Left cardiac atrium (tissue), 4 donors: ENCODE measurements at regions not wholly inside any gene's neighbourhood (a gene's known extent, or its start where the extent isn't known, plus 50 kb on each side); places are given as distances from the start of the nearest gene placed in this dataset.
A peak's percentile ranks its signal among the peaks of the same experiment; 100 is the strongest.

Experiments used
- ATAC-seq, 2 donors: fragments of 200-7000 bp; cut with Tn5 transposase; one replicate each; pipeline ENCODE4 v1.9.1; 2020; ENCODE audit warnings: mild to moderate bottlenecking in 2 of 2, moderate library complexity in 2 of 2
- DNase-seq: peaks from one replicate; pipeline ENCODE4 v3.0.0-alpha.2; 2020
- intact Hi-C, 2 donors: fragments of 100-400 bp; cut with DNase I; formaldehyde crosslinking; loops; one replicate each; pipeline versions ENCODE4 v1.14.1 to v1.15.1; 2022 to 2023
- donor health status: DM: no; HTN: yes; CAD: no.
- donor health status: DM: no; HTN: yes; CAD: no; lungs with severe emphysema.
- donor health status: DM: yes; HTN: yes; CAD: no.
- donor health status: Dilated cardiomyopathy.

DNA sequence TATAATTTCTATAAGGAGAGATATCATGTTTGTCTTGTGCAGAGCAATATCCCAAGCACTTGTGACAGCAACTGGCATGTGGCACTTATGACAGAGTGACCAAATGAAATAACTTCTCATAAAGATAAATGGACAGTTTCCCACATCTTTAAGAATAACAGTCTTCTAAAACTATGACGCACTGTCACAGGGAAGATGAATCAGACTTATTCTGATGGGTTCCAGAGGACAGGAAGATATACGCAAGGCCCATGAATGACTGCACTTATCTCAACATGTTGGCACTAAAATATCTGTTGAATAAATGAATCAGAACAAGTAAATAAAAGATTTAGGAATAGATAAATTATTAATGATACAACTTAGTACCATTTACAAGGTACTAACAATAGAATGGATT is 465.8 kb upstream of the SYT1 start:
- DNase-seq (no peak), ATAC-seq (no peak)
- intact Hi-C loops: no loop called here

DNA sequence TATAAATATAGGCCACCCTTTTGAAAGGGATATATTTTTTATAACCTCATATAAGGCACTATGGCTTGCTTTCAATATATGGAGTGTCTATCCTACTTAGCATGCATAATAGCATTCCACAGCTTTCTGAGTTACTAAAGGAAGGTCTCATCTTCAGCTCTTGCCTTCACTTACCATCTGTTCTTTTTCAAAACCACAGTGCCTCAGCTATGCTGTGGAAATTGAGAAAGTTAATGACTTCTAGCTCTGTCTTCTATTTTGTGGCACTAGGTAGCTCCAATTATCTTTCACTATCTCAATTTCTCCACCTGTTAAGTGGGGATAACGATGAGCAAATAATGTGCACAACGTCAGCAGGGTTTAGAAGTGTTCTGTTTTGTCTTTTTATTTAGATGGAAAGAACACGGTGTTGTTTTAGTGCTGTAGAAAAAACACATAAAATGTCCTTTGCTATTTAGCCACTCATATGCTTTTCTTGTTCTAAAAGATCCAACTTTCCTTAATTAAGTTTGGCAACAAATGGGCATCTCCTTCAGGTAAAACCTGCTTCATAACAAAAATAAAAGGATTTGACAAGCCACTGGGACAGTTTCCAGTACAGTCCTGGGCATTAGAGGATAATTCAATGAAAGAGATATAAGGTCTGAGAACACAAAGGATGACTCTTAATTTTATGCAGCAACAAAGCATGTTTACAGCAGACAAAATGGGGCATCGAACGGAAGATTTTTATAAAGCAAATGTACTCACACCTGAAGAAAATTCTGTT is 462.0 kb upstream of the SYT1 start:
- intact Hi-C loops: no loop called here
- ATAC-seq (no peak), DNase-seq (no peak)

DNA sequence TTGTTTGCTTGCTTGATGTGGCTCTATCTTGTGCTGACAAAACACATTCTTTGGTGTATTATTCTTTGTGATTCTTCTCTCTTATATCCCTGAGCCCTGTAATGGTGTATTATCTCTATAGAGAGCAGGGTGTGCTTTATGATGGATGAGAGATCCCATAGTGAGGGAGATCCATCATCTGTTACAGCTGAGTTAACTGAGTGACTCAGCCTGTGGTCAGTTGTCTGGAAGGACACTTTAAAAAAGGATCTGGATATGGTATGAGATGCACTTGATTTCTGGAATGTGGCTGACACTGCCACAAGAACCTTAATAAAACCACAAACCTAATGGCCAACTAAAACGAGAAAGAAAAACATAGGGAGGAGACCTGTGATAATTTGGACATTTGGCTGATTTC is 461.4 kb upstream of the SYT1 start:
- no peak for DNase-seq
- intact Hi-C loops: no loop called here
- no peak for ATAC-seq

DNA sequence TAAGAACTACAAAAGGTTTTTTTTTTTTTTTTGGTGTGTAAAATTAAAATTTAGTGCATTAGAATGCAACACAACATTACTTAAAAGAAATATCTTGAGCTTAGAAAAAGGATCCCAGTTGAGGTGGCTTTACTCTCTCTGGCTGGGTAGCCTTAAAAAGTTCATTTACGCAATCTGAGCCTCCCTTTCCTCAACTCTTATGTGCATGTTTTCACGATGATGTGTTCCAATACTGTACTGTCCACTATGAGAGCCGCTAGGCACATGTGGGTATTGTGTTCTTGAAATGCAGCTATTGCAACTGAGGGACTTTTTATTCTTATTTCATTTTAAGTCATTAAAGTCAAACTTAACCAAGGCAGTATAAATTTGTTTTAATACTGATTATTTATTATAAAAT is 460.9 kb upstream of the SYT1 start:
- intact Hi-C loops: no loop called here
- ATAC-seq (no peak), DNase-seq (no peak)

DNA sequence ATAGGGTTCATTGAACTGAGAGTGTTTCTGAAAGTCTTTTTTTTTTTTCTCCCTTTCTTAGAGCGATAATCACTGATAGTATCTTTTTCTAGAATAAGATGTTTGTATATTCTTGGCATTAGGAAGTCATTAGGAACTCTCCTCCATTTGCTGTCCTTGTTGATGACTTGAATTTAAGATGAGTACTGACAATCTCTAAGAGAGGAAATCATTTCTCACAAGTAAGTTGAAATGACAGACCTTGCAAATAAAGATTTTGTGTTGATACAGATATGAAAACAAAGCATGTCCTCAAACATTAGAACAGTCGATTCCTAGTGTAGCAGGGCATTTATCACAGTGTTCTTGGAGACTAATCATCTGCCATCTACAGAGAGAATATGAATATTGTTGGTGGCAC is 458.4 kb upstream of the SYT1 start:
- intact Hi-C loops: no loop called here
- no peak for DNase-seq
- no peak for ATAC-seq

DNA sequence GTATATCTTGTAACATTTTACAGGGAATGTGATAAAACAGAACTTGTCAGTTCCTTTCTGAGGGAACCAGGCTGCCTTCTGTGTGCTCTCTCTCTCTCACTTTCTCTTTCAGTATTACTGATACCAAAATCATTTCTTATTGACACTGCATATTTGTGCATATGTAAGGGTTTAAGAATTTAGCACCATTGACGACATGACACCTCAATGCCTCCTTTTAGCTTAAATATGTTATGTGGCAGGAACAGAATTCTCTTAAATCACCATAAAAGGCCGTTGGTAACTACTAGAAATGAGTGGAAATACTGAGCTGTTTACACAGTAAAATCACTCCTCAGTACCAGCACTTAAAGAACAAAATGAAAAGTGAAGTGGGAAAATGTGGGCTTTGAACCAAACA is 457.7 kb upstream of the SYT1 start:
- intact Hi-C loops: no loop called here
- DNase-seq (no peak), ATAC-seq (no peak)

DNA sequence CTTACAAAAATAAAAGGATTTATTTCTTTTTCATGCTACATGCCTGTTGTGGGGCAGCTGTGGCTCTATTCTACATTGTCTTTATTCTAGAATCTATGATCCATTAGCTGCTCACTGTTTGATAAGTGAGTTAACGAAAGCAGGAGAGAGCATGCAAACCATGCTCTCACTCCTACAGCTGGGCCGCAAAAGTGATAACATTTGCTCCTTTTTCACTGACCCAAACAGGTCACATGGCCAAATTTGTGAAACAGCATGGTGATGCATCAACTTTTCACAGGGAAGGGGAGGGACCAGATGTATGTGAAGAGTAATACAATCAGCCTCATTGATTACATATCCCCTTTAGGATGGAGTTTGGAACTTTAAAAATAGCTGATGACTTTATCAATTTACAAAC is 456.9 kb upstream of the SYT1 start:
- ATAC-seq: no peak
- no peak for DNase-seq
- intact Hi-C loops: no loop called here

DNA sequence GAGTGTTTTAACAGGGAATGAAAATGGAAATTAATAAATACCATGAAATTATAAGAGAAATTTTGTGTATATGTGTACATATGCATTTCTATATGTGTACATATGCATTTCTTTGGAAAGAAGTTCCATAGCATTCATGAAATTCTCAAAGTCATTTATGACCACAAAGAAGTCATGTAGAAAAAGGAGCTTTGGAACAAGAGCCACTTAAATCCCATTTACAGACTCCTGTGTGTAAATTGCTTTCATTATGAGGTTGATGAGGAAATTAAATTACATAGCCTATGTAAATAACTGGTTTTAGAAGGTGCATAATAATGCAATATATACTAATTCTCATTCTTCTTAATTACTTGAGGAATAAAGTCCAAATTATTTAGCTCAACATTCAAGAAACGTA is 450.5 kb upstream of the SYT1 start:
- ATAC-seq (no peak), DNase-seq (no peak)
- intact Hi-C loops: no loop called here

DNA sequence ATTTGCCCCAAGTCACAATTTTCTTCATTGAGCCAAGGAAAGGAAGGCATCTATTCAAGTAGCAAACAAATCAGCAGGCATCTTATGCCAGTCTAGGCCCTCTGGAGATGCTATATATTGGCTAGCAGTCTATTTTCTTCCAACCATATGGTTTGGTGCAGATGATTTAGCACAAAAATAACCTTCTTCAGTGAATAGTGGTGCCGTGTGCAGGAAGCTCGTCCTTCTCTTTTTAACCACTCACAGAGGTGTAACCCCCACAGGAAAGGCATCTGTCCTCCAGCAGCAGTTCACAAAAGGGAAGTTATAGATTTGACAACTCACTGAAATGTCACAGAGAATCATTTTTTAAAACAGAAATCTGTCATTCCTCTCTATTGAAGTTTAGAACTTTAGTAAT is 445.7 kb upstream of the SYT1 start:
- DNase-seq (no peak), ATAC-seq (no peak)
- intact Hi-C loops: no loop called here

DNA sequence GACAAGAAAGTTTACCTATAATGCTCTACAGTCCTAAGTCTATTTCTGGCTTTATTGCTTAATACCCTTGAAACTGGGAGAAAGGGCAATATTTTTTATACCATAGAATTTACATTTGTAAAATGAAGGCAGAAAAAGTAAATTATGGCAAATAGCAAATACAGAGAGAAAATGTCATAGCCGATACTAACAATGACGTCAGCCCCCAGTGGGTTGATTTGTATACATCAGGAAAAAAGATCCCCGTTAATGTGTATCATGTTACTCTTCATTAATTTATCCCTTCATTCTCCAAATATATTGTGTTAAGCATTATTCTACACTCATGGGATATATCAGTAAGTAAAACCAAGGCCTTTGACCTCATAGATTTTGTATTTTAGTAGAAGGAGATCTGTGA is 445.1 kb upstream of the SYT1 start:
- no peak for ATAC-seq
- no peak for DNase-seq
- intact Hi-C loops: no loop called here

DNA sequence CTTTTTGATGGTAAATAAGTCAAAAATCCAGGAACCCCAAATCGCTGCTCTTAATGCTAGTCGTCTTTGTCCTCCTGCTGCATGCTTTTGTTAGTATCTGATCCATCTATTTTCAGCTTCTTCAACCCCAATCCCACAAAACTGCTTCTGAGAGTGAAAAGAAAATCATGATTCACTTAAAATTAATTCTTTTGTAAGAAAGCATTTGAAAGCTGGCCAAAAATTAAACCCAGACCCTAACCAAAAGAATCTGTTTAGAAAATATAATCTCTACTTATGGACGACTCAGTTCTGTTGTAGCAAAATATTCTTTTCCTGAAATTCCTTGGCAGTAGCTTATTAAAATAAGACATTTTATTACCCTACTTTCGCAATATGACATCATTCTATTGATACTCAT is 443.6 kb upstream of the SYT1 start:
- DNase-seq (no peak), ATAC-seq (no peak)
- intact Hi-C loops: no loop called here

DNA sequence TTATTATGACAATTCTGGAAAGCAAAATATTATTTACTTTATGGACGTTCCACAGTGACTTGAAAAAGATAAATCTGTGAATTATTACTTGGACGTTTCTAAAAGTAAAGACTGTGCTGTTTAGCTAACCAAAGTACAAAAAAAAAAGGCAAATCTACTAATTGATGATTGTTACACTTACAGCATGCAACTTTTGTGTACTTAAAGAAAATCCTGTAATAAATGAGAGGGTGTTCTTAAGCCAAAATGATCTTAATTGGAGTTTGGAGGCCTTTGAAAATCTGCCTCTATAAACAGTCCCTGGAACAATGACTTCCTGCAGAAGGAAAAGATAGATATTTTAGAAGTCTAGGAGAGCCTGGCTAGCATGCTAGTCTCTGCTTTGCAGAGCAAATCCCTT is 434.0 kb upstream of the SYT1 start:
- intact Hi-C loops: no loop called here
- ATAC-seq (no peak), DNase-seq (no peak)

DNA sequence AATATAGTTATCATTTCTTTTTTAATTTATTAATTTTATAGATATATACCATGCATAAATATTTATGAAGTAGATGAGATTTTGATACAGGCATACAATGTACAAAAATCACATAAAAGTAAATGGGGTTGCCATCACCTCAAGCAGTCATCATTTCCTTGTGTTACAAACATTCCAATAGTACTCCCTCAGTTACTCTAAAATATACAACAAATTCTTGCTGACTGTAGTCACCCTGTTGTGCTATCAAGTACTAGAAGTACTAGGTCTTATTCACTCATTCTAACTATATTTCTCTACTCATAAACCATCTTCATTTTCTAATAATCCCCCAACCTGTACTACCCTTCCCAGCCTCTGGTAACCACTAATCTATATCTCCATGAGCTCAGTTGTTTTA is 432.6 kb upstream of the SYT1 start:
- DNase-seq: no peak
- no peak for ATAC-seq
- intact Hi-C loops: no loop called here

DNA sequence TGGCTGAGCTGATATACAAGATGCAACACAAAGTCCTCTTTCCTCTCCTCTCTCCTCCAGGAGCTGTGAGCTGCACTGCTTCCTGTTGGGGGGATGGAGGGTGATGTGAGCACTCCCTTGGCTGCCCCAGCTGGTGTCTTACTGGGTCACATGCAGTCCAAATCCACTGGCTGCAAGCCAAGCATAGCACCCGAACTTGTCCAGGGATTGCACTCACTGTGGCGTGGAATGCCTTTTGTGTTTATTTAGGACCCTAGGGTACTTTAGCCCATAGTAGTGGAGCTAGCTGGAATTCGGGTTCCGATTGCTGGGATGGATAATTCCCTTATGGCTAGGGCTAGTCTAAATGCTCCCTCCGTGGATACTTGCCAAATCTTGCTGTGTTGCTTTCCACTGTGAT is 424.9 kb upstream of the SYT1 start:
- ATAC-seq: no peak
- intact Hi-C loops: no loop called here
- no peak for DNase-seq

DNA sequence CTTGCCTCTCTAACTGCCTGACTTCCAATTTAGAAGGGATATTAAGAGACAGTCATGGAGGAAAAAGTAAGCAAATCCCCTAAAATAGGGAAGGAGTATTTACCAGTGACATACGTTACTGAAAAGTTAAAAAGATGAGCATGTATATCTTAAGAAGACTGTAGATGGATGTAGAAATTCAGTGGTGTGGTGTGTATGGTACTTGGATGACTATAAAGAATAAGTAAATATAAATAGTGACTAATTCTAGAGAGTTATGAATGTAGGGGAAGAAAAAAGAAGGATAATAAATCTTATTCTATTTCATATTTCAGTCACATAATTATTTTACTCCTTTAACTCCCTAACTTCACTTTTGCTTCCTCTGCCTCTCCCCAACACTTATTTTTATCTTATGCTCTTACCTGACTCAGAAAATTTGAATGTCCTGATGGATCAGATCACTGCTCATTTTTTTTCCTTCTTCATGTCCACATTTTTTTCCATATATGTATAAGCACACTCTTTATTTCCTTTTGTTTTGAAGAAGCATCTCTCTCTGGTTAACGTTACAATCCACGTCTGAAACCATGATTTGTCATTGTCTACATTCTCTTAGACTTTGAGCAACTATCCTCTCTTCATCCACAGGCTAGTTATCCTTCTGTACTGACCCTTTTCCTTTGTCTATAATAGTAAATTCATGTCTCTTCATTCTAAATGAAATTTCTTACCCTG is 422.7 kb upstream of the SYT1 start:
- intact Hi-C loops: no loop called here
- no peak for DNase-seq
- no peak for ATAC-seq

DNA sequence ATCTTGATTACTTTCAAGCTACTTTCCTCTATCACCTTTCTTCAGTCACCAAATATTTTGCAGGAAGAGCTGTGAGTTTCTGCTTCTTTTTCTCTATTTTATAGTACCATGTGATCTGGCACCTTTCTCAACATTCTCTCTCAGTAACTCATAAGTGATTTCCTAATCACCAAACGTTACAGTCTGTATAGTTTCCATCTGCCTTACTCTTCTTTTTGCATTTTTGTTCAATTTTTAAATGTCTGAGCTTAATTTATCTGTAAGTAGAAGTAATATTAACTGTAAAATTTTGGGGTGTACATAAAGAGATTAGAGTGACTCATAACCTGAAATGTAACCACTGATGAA is 422.1 kb upstream of the SYT1 start:
- DNase-seq (no peak), ATAC-seq (peak in 1 of 2 donors; percentile 42)
- intact Hi-C loops: no loop called here

DNA sequence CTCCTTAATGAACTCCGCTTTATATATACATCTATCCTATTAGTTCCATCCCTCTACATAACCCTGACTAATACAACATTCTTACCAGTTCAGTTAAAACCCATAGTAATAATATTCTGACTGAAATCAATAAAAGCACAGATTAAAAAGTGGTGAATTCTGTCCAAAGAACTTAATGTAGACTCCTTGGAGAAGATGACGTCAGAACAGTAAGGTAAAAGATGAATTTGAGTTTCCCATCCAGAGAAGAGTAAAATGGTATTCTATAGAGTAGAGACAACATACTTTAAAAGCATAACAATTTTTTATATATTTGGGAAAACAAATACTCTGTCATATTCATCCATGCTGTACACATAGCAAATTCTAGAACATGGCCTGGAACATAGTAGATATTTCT is 418.0 kb upstream of the SYT1 start:
- ATAC-seq: no peak
- intact Hi-C loops: no loop called here
- DNase-seq: no peak

DNA sequence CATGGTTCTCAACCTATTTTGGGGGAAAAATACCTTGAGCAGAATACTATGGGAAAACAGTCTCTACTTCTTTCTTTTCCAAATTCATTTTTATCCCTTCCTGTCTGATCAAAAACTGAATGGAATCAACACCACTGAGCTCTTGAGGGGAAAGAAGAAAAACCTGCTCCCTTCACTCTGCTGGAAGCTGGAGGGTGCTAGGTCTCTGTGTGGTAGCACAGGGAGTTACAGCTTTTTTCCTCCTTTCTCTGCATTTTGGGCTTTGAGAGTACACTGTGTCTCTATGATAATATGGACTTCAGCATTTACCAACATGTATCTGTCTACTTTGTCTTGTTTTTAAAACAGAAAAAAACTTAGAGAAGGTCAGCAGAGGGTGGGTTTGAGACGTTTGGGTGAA is 417.2 kb upstream of the SYT1 start:
- ATAC-seq: no peak
- intact Hi-C loops: no loop called here
- no peak for DNase-seq

DNA sequence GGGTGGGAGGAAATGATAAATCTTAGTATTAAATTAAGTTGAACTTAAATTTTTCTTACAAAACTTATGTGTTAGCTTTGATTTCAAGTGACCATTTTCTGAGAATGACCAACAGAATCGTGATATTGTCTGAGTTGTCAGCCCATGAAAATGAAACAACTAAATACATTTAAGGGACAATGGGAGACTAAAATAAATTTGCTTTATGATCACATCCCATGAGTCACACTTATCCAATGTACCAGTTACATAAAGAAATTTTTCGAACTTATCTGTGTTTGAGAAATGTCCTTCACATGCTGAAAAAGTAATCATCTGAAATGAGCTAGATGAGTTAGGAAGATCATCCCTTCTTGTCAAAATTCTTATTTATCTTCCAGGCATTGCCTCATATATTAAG is 415.9 kb upstream of the SYT1 start:
- ATAC-seq: no peak
- intact Hi-C loops: no loop called here
- no peak for DNase-seq

DNA sequence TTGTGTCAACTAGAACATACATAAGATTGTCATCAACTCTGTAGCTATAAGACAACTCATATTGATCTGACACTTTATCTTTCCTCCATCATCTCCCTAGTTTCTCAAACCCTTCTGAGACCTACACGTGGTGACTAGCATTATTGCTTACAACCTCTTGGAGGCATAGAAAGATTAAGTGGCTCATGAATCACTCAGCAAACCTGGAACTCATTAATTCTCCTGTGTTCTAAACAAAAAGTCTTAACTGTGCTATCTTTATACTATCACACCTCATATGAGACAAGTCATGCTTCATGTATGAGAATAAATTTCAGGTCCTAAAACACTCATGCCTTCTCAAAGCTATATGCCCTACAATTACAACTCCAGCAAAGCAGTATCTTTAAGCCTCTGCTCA is 408.6 kb upstream of the SYT1 start:
- DNase-seq (no peak), ATAC-seq (no peak)
- intact Hi-C loops: no loop called here

DNA sequence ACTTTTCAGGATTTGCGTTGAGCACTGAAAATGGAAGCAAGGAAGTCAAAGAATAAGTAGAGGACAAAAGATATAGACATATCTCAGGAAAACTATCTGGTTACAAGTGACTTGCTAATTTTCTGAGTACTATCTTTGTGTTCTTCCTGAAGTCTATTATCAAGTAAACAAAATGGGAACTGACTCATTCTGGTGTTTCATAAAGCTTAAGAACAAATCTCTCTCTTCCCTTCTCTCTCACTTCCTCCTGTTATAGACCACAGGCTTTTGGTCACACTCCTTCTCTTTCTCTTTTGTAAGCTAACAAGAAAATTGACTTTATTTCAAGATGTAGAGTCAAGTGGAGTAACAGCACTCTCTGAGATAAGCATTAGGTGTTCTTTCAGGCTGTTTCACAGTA is 406.6 kb upstream of the SYT1 start:
- no peak for ATAC-seq
- intact Hi-C loops: no loop called here
- DNase-seq: no peak
